ENCODE measurements at regions not wholly inside any gene's neighbourhood (a gene's known extent, or its start where the extent isn't known, plus 50 kb on each side); places are given as distances from the start of the nearest gene placed in this dataset.
A peak's percentile ranks its signal among the peaks of the same experiment; 100 is the strongest.
"Not testable (repeated sequence)": the region's sequence is repeated elsewhere in the genome, so short reads cannot be mapped to it uniquely, and the experiment has no call there.

DNA sequence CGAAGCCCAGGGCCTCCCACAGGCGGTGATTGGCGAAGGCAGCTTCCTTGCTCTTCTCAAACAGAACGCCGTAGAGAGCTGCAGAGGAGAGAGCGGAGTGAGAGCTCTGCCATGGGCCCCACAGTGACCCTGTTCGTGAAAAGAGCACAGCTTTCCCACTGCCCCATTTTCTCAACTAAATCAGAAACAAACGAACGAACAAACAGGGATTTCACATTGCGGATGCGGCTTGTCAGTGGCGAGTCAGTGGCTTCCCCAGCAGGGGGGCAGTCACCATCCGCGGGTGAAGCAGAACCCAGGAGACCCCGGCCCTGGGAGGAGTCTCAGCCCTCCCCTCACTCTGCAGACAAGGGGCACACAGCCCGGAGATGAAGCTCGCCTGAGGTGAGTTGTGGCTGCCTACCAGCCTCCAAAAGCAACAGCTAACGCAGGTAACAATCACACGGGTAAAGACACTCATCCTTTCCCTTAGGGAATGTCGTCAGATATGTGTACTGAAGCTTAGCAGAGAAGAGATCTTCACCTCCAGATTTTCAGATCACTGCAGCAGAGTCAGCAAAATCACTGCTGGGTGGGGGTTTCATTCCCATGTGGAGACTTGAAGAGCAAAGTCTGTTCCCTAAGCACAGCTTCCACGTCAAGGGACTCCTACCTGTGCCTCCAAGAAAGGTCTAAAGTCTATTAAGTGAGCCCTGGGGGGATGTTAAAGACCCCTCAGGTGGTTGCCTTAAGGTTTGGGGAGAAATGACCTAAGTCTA lies 51.2 kb upstream of the GPR31 start:
- DNase-seq: no peak

DNA sequence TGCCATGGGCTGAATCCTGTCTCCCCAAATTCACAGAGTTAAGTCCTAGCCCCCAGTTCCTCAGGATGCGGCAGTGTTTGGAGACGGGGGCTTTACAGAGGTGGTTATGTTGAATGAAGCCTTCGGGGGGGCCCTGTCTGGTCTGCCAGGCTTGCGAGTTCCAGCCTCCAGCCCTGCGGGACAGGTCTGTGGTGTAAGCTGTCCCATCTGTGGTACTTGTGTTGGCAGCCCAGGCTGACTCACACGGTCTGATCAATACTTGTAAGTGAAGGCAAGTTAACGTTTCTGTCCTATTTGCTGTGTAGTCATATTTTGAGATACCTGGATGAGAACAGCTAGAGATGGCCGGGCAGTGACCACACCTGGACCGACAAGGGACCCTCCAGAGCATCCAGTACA lies 51.8 kb upstream of the GPR31 start:
- no peak for DNase-seq

DNA sequence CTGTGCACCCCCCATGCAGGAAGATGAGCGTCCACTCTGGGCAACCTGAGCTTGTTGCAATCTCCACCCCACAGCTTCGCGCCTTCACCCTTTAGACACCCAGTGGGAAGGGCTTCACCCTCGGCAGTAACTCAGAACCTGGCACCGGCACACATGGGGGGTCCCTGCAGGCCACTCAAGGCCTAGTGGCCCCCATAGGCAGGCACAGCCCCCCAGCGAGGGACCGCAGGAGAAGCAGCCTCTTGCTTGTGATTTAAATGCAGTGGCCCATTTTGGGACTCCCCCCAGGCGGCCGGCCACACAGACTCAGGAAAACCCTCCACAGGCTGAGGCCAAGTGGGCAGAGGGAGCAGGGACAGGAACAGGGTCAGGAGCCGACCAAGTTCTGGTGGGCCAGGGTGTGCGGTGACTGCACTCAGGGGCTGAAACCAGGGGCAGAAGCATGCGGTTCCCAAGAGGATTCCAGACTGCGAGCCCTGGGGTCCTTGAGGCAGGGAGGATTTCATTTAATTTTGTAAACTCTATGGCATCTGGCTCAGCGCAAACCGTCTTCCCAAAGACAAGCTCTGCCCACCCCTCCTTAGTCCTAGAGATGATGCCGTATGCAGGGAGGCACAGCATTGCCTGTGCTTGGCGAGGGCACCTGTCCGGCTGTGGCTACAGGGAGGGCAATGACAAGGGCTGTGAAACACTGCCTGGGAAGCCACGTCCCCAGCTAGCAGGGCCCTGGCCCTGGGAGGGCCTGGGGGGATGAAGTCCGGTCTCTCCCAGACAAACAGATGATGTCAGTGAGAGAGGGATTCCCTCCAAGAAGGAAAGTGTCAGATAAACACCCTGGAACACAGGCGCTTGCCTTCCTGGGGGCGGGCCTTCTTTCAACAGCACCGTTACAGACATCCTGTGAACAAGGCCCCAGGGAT lies 52.9 kb upstream of the GPR31 start:
- DNase-seq: no peak

DNA sequence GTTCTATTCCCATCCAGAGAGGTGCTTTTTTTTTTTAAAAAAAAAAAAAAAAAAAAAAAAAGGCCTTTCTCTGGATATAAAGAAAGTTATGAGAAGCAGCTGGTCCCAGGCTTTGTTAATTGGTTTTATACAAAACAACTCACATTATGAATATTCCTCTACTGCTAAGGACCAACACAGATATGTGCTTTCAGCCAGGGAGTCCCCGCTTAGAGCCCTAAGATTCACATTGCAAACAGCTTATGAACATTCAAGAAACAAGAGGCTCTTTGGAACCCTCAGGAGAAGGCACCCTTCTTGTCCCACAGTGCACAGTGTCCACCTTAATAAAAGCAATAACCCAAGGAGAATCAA lies 53.5 kb upstream of the GPR31 start:
- no peak for DNase-seq

DNA sequence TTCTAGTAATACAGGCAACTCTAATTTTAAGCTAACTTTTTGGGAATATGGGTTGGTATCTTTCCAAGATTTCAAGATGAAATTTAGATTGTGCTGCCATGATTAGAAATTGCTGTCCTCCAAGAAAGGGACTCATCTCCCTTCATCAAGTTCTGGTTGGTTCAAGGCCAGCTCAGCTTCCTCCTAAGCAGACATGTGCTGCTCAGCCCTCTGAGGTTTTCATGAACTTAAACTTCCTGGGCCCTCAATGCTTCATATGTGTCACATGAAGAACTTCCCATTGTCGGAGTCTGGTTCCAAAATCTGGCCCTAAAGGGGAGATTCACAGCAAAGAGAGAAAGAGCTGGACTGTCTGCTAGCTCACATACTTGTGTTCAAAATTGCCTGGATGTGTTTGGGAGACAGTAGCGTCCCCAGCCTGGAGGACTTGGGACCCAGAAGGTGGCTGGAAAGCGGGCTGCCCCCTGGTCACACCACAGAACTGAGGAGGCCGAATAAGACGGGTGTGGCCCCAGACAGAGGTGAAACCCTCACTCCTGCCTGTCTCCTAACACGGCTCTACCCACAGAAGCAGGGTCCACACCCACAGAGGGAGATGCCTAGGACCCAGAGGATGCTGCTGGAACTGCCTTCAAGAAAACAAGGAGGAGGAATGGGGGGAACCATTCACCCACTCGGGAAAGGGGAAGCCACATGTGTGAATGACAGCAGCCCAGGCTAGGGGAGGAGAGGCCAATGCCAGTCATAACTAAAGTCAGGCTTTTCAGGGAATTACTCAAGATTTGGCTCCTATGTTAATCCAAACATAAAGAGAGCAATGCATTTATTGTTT lies 54.3 kb upstream of the GPR31 start:
- DNase-seq: no peak

DNA sequence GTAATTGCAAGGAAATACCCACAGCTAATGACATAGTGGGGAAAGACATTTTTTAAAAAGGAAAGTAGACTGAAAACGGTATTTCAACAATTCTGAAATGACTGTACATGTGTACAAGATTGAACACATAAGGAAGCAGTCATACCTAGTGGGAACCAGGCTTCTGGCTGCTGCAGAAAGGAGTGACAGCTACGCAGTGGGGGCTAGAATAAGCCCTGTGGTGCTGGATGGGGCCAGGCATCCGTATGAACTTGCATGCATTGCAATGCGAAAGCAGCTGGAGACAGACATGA lies 54.9 kb upstream of the GPR31 start:
- DNase-seq: no peak

DNA sequence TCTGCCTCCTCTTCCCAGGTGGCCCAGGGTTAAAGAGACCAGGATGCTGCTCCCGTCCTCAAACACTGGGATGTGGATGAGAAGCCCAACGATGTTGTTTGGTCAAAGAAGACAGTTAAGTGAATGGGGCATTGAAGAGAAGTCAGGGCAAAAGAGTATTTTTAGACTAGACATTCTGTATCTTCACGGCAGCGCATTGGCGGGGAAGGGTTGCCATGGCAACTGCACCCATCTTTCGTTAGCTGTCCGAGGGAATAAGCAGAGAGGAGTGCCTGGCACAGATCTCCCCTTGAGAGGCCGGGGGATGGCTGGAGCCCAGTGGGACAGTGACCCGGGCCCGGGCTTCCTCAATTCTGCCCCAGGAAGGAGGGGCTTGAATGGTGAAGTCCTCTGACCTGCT lies 56.4 kb upstream of the GPR31 start:
- peak; percentile 37 for DNase-seq

DNA sequence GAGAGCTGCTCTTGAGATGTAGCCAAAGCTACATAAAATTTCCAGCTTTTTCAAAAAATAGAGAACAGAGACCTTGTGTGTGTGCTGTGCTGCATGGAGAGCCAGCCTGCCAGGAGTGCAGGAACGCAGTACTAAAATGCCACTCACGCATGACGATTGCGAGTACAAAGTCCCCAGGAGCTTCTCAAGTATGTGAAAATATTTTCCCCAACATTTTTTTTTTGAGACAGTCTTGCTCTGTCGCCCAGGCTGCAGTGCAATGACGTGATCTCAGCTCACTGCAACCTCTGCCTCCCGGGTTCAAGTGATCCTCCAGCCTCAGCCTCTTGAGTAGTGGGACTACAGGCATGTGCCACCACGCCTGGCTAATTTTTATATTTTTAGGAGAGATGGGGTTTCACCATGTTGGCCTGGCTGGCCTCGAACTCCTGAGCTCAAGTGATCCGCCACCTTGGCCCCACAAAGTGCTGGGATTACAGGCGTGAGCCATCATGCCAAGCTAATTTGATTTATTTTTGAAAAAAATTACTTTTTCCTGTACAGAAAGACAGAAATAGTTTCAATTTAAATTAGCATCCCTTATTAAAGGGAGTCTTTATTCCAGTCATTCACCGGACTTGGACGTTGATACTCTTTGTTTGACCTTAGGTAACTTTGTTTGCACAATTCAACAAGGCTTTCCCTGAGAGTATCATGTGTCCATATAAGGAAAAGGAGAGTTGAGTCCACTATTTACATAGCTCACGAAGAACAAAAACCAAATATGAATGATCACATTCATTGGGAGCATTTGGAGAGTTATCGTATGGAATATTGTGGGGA lies 57.9 kb upstream of the GPR31 start:
- not testable (repeated sequence) for DNase-seq

DNA sequence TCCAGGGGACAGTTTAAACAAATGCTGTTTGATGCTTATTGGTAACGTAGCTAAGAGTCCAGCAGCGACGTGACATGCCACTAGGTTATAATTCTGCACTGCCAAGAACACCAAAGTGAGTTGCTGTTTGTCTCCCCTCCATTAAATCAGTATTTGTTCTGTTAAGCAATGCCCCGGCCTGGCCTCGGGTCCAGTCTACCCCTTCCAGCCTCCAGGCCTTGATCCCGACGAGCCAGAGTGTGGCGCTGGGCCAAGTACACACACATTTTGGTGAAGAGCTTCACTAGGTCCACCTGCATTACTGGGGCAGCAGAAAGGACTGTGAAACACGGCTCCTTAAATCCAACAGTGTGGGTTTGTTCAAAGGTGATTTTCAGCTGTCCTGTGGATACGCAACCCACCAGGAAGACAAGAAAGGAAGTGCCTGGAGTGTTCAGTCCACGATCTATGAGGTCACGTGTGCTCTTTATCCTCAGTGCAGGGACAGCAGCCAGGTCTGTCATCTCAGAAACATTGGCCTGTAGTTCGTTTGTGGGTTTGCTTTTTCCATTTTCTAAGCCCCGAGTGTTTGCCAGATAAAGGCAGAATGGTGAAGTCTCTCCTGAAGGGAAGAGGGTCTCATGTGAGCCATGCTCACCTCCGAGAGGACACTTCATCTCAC lies 58.7 kb upstream of the GPR31 start:
- not testable (repeated sequence) for DNase-seq

DNA sequence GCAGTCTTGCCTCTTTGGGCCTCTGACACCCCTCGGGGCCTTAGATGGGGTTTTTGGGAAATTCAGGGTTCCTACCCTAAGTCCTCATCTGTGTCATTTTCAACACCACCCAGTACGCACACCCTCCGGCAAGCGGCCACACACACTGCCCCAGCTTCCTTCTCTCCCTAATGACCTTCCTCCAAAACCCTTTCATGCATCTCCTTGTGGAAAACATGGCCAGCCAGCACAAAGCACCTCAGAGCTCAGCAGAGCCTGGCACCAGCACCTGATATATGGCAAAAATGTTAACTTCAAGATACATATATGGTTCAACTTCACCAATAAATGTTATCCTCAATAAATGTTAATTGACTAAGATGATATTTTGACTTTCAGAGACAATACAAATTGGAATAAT lies 59.3 kb upstream of the GPR31 start:
- DNase-seq: not testable (repeated sequence)

DNA sequence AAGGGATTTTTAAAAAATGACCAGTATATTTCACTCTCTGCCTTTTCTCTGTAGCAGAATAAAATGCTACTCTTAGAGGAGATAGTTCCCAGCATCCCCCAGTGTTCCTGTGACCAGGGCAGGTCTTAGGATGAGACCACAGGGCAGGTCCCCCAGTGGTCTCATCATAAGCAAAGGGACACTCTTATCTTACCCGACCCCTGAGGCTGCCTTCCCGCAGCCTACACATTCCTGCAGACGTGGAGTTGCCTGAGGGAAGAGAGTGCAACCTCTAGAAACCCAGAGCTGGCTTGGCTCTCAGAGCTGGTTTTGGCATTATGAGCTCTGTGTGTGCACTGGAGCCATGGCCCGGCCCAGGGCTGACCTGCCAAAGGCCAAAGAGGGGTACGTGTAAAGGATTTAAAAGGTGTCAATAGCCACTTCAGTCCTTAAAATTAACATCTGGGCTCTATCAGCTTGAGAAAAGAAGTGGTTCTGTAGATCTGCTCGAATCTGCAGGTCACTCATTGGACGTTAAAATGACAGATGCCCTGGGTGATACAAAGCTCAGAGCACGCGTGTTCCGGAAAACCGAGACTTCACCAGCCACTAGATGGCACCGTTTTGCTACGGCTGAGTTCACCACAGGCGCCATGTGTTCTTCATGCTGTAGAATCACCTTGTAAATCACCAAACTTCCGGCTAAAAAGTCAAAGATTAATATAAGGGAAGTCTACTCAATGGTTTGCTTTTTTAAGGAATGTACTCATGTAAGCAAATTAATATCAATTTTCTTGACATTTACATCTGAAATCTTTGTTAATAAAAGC lies 60.4 kb upstream of the GPR31 start:
- DNase-seq: peak; percentile 60

DNA sequence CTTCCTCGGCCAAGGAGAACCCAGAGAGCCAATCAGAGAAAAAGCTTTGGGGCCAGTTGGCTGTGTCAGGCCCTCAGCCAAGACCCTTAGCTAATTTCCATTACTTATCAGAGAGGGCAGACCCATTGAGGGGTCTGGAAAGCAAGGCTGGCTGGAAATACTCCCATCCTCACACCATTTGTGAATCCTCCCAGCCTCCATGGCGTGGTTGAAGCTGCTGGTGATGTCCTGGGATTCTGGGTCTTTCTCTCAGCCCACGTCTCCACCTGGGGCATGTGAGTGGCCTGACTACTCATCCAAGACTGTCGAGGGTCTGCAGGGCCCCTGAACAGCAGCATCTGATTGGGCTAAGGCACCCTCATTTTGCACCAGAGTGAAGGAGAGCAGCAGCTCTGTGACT lies 61.3 kb upstream of the GPR31 start:
- DNase-seq: not testable (repeated sequence)

DNA sequence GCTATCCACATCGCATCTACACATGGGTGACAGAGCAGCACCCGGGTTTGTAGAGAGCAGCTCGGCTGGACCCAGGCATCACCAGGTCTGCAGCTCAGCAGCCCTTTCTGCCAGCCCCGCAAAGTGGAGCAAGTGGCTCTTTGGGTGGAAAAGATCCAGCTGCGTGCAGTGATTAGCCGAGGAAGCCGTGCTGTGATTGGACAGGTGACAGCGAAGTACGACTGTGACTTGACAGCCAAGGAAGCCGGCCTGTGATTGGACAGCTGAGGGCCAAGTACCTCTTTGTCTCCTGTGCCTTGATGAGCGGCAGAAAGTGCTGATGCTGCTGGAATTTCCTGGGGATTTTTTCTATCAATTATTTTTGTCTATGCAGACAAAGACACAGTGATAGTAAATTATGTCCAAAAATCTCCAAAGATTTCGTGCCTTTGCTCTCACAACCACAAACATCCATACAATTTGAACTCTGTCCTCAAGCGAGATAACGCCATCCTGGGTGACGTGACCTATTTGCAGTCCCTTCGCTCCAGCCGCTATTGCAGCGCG lies 62.3 kb upstream of the GPR31 start:
- no peak for DNase-seq

DNA sequence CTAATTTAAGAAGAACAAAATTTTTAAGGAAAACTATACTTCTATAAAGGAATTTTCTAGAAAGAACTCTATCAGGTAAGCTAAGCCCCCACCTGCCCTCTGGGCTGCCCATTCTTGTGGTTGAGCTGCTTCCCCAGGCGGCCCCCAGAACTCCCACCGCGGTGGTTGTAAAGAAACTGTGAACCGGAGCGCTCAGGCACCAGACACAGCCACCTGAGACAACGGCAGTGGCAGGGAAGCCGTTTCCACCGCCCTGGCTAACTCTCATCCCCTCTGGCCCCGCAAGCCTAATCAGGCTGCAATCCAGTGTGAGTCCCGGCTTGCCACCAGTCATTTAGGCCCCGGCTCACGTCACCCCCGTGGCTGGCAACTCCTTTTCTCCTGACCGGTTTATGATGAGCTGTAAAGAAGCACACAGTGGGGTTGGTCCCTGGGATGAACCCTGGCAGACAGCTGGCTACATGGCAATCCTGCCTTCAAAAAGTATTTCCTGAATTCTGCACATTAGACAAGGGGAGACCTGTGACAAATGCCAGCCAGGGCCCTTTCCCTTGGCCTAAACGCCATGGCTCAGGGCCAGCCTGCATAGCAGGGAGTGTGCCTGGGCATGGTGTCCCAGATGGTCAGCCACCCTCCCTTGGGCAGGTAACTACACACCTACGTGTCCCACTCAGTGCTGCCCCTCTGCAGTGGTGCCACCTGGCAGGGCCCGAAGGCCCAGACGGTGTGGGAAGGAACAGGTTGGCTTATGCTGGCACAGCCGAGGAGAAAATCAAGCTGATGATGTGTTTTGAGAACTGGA lies 63.8 kb upstream of the GPR31 start:
- DNase-seq: no peak

DNA sequence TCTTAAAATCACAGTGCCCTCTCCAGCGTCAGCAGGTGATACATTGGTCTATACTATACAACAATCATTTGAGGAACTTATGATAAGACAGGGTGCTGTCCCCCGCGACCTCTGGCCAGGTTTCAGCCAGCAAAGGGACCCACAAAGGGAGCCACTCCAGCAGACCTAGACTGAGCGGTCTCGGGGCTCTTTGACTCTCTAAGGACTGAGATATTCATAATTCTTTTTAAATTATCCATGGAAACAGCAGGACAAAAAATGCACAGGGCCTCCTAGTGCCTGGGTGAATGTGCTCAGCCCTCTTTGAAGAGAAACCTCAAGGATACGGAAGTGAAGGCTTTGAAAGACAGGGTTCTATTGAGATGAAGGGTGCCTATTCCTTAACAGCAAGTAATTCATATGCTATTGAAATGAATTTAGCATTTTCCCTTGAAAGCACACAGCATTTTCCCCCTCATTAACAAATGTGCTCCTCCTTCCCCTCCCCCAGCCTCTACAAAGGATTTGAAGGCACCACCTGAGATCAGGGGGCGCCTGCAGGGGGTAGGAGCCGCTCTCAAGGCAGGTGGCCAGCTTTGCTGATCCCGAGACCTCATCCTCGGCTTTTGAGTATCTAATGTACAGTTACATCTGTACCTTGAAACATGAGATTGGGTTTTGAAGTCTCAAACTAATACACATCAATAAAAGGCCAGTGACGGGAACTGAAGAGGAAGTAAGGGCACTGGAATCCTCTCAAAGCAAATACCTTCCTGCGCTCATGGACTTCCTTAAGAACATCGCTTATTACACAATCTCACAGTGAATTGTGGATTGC lies 65.3 kb upstream of the UNC93A start:
- DNase-seq: not testable (repeated sequence)

DNA sequence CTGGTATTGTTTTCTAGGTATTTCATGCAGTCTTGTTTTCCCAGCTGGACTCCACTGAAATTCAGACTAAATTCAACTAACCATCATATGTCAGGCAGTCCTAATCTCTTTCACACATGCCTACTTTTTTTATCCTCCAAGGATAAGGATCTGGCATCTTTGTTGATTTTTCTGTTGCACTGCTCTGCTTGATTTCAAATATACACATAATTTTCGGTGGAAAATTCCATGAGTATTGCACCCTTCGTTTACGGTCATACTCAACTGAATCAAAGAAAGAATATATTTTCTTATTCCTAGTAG lies 64.8 kb upstream of the UNC93A start:
- no peak for DNase-seq

DNA sequence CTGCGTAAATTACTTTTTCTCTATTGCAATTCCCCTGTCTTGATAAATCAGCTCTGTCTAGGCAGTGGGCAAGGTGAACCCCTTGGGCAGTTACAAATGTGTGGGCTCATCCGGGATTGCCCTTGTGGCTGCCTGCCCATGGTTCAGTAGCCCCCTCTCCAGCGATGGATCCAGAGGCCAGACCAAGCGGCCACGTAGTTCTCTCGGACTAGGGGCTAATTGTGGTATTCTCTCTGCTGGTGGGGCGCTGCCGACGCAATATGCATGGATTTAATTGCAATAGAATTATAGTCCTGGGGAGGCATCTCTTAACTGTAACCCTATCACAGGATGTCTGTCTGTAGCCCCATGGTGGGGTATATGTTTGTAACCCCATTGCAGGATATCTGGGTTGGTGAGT lies 64.3 kb upstream of the UNC93A start:
- no peak for DNase-seq

DNA sequence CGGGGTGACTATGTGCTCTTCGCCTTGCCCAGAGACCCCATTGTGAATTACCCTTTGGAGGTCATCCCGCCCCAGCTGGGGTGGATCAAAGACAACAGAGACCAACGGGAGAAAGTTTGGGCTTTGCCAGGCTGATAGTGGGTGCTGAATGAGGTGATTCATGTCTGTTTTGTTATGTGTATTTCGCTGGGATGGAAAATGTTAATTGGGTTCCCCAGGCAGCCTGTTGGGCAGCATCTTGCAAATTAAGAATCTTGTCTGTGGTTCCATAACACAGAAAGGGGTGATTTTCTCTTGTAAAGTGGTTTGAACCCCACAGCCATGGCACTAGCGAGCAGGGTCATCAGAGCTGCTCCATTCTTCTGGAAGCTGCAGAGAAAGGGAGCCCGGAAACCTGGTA lies 63.1 kb upstream of the UNC93A start:
- no peak for DNase-seq

DNA sequence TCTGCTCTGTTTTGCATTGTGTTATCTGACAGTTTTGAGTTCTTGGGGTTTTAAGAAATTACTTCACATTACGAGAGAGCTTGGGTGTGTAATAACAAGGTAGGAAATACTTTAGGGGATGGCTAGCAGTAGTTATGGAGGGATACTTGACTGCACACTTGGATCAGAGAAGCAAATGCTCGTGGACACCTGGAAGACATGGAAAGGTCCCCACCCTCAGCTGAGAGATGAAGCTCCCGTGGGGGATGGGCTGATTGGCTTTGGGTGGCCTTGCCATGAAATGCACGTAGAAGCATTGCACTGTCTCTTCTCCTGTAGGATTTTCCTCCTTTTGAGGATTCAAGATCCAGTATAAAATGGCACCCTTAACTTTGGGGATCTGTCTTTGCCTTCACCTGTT lies 61.5 kb upstream of the UNC93A start:
- DNase-seq: no peak

Measured in eye (tissue), 1 donor.